Mesendoderm (in vitro differentiated cells): ENCODE measurements at regions not wholly inside any gene's neighbourhood (a gene's known extent, or its start where the extent isn't known, plus 50 kb on each side); places are given as distances from the start of the nearest gene placed in this dataset.

ENCODE experiments used
- DNase-seq: peaks from one replicate; pipeline ENCODE4 v3.0.0; 2013
- H2AK5ac ChIP-seq: 2 replicates; pipeline ENCODE4 v1.6.1; 2013; ENCODE audit warnings: low read length, inconsistent platforms
- H2BK120ac ChIP-seq: 2 replicates; pipeline ENCODE4 v1.6.1; 2013; ENCODE audit warnings: low read depth, mild to moderate bottlenecking, low read length, moderate library complexity, mixed read lengths
- H2BK15ac ChIP-seq: replicated peaks from 2 replicates; pipeline ENCODE4 v1.6.1; 2013; ENCODE audit warnings: low read depth, mild to moderate bottlenecking, moderate library complexity
- H2BK5ac ChIP-seq: 2 replicates; pipeline ENCODE4 v1.6.1; 2013; ENCODE audit warnings: low read length, inconsistent platforms
- H3K18ac ChIP-seq: 2 replicates; pipeline ENCODE4 v1.6.1; 2013; ENCODE audit warnings: mild to moderate bottlenecking, low read length, mixed read lengths
- H3K23ac ChIP-seq: one replicate; pipeline ENCODE4 v1.6.1; 2013; ENCODE audit warnings: low read length
- H3K27ac ChIP-seq: 2 replicates; pipeline ENCODE4 v1.5.1; 2013; ENCODE audit warnings: low read depth, mild to moderate bottlenecking, inconsistent platforms, low read length, moderate library complexity
- H3K27me3 ChIP-seq: 2 replicates; pipeline ENCODE4 v1.6.1; 2013; ENCODE audit warnings: low read length, control low read depth, mild to moderate bottlenecking, inconsistent platforms; ENCODE audit not compliant: insufficient read depth, poor library complexity
- H3K36me3 ChIP-seq: 2 replicates; pipeline ENCODE4 v1.6.1; 2013; ENCODE audit warnings: low read length, inconsistent platforms; ENCODE audit not compliant: control insufficient read depth, insufficient read depth
- H3K4ac ChIP-seq: one replicate; pipeline ENCODE4 v1.6.1; 2013; ENCODE audit warnings: low read depth, mild to moderate bottlenecking, low read length, moderate library complexity
- H3K4me1 ChIP-seq: 2 replicates; pipeline ENCODE4 v1.6.1; 2013; ENCODE audit warnings: low read depth, low read length, inconsistent platforms; ENCODE audit not compliant: control insufficient read depth
- H3K4me2 ChIP-seq: 2 replicates; pipeline ENCODE4 v1.6.1; 2013; ENCODE audit warnings: low read length
- H3K4me3 ChIP-seq: 2 replicates; pipeline ENCODE4 v1.5.1; 2013; ENCODE audit warnings: mild to moderate bottlenecking, low read length
- H3K56ac ChIP-seq: one replicate; pipeline ENCODE4 v1.6.1; 2013; ENCODE audit warnings: low read length
- H3K79me1 ChIP-seq: 2 replicates; pipeline ENCODE4 v1.6.1; 2013; ENCODE audit warnings: low read length, inconsistent platforms
- H3K79me2 ChIP-seq: 2 replicates; pipeline ENCODE4 v1.6.1; 2013; ENCODE audit warnings: mild to moderate bottlenecking, low read length; ENCODE audit not compliant: control insufficient read depth, insufficient read depth
- H3K9ac ChIP-seq: 2 replicates; pipeline ENCODE4 v1.6.1; 2013; ENCODE audit warnings: low read length, inconsistent platforms
- H4K5ac ChIP-seq: one replicate; pipeline ENCODE4 v1.6.1; 2013; ENCODE audit warnings: low read length
- H4K8ac ChIP-seq: one replicate; pipeline ENCODE4 v1.6.1; 2013; ENCODE audit warnings: low read depth, mild to moderate bottlenecking, control low read depth, low read length, moderate library complexity
- whole genome bisulfite sequencing: extraction: QIAGEN DNeasy Blood & Tissue Kit; methylation state at CpG from one replicate; pipeline ENCODE4 v1.1.7; 2013; ENCODE audit warnings: low lambda C conversion rate, missing lambda C conversion rate; ENCODE audit not compliant: insufficient coverage; ENCODE audit errors: extremely low coverage; 5-methylcytosine and 5-hydroxymethylcytosine counted together

- H3K79me1 ChIP-seq, result no peaks in the 10 kb centered on the region
- no peak overlapping the region for H4K5ac ChIP-seq
- H3K27me3 ChIP-seq, result no peaks in the 10 kb centered on the region
- no peak overlapping the region for H3K4me3 ChIP-seq
- H3K79me2 ChIP-seq, result no peaks in the 10 kb centered on the region
- no peak overlapping the region for H3K27ac ChIP-seq
- no peaks in the 10 kb centered on the region for H3K4me1 ChIP-seq
- H3K18ac ChIP-seq, result no peak overlapping the region
- H3K9ac ChIP-seq, result no peak overlapping the region
- no peak overlapping the region for H3K23ac ChIP-seq
- no peak overlapping the region for H2AK5ac ChIP-seq
- H3K36me3 ChIP-seq, result no peaks in the 10 kb centered on the region
- H2BK15ac ChIP-seq, result no peak overlapping the region
- no peak overlapping the region for H3K4ac ChIP-seq
- H4K8ac ChIP-seq, result no peak overlapping the region
- no CpG with 5 or more reads among the region's 15 CpGs for WGBS
- H3K4me2 ChIP-seq, result no peak overlapping the region
- H2BK5ac ChIP-seq, result no peak overlapping the region
- H3K56ac ChIP-seq, result no peak overlapping the region
- no peak overlapping the region for H2BK120ac ChIP-seq
- DNase-seq, result no peak
Measured at GRCh38 chr4:8738471-8738931, 133.1 kb downstream of the HMX1 start.

DNA sequence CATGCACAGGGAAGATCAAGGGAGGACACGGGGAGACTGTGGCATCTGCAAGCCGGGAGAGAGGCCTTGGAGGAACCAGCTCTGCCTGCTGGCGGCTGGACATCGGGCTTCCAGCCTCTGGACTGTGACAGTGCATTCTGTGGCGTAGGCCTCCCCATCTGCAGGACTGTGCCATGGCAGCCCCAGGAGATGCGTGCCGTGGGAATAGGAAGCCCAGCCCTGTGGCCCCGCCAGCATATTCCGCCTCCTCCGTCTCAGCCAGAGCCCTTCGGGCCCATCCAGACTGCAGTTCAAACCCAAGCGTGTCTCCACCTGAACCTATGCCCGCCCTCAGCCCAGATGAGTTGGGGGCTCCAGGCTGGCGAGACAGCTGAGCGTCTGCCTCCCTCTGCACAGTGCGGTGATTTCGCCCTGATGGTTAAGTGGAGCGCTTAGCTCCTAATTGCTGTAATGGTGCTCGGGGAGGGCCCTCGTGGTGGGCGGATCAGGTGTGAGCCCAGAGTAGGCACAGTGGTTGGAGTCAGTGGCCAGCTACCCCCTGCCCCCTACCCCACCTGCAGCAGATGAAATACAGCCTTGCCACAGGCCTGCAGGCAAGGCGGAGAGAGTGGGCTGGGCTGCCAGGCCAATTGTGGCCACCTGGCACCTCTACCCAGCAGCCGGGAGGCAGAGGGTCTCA is 133.9 kb downstream of the HMX1 start:
- no peak overlapping the region for H2BK120ac ChIP-seq
- no peak overlapping the region for H3K9ac ChIP-seq
- H3K4me1 ChIP-seq, result no peaks in the 10 kb centered on the region
- no peaks in the 10 kb centered on the region for H3K36me3 ChIP-seq
- H2AK5ac ChIP-seq, result no peak overlapping the region
- WGBS, result no CpG with 5 or more reads among the region's 23 CpGs
- no peak overlapping the region for H2BK15ac ChIP-seq
- H3K79me2 ChIP-seq, result no peaks in the 10 kb centered on the region
- H3K4me3 ChIP-seq, result no peak overlapping the region
- no peak overlapping the region for H2BK5ac ChIP-seq
- no peak overlapping the region for H3K18ac ChIP-seq
- H3K56ac ChIP-seq, result no peak overlapping the region
- no peak overlapping the region for H3K23ac ChIP-seq
- no peak overlapping the region for H4K5ac ChIP-seq
- no peak for DNase-seq
- no peak overlapping the region for H4K8ac ChIP-seq
- H3K27me3 ChIP-seq, result no peaks in the 10 kb centered on the region
- H3K4me2 ChIP-seq, result no peak overlapping the region
- H3K27ac ChIP-seq, result no peak overlapping the region
- H3K4ac ChIP-seq, result no peak overlapping the region
- no peaks in the 10 kb centered on the region for H3K79me1 ChIP-seq

DNA sequence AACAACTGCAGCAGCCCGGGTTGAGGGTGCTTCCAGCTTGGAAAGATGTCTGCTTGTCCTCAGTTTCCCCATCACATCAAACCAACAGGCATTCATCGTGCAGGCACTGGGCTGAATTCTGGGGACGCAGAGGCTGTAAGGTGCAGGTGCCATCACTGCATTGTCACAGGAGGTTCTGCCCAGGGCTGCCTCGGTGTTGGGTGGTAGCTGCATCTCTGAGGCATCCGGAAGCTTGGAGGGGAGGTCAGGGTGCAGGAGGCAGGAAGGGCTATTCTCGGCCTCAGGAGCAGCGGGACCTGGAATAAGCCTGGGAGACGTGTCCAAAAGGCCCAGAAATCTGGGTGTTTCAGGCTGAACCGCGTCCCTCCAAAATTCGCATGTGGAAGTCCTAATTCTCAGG is 134.6 kb downstream of the HMX1 start:
- H3K79me2 ChIP-seq, result no peaks in the 10 kb centered on the region
- no peak overlapping the region for H3K27ac ChIP-seq
- H3K4me1 ChIP-seq, result no peaks in the 10 kb centered on the region
- no peak for DNase-seq
- no CpG with 5 or more reads among the region's 11 CpGs for WGBS
- H2BK15ac ChIP-seq, result no peak overlapping the region
- H3K56ac ChIP-seq, result no peak overlapping the region
- H3K23ac ChIP-seq, result no peak overlapping the region
- H3K18ac ChIP-seq, result no peak overlapping the region
- no peak overlapping the region for H3K4ac ChIP-seq
- no peaks in the 10 kb centered on the region for H3K79me1 ChIP-seq
- H2BK5ac ChIP-seq, result no peak overlapping the region
- no peak overlapping the region for H2AK5ac ChIP-seq
- H3K4me3 ChIP-seq, result no peak overlapping the region
- H4K5ac ChIP-seq, result no peak overlapping the region
- no peak overlapping the region for H2BK120ac ChIP-seq
- no peaks in the 10 kb centered on the region for H3K27me3 ChIP-seq
- no peak overlapping the region for H4K8ac ChIP-seq
- H3K9ac ChIP-seq, result no peak overlapping the region
- H3K4me2 ChIP-seq, result no peak overlapping the region
- H3K36me3 ChIP-seq, result no peaks in the 10 kb centered on the region

DNA sequence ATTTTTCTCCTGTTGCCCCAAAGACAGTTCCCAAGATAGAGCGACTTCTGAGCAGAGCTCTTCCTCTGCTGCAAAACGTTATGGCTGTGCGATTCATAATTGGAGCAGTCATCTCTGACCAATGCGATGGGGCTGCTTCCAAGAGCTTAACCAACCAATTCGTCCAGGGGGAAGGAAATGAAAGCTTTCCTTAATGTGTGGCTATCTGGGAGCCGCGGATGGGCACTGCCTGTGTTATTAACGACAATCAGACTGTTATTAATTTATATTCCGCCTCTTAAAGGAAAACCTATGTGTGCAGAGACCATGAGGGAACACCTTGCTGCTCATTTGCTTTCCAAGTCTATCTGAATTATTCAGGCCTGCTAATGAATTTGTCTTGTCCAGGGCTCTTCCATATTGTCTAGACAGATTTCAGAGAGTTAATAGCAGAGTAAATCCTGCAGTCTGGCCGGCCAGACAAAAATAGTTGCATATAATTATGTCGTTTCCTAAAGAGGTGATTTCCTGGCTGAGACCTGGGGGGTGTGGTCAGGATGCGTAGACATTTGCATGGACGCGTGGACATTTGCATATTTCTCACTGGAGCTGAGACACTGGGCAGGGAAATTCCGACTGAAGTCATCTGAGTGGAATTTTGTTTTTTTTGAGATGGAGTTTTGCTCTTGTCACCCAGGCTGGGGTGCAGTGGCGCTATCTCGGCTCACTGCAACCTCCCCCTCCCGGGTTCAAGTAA is 135.4 kb downstream of the HMX1 start:
- Histone ChIP-seq H3K79me2 (no peaks in the 10 kb centered on the region), H4K8ac (no peak overlapping the region), H3K4ac (no peak overlapping the region), H3K9ac (no peak overlapping the region), H3K4me1 (no peaks in the 10 kb centered on the region), H3K4me2 (no peak overlapping the region), H3K27me3 (no peaks in the 10 kb centered on the region), H4K5ac (no peak overlapping the region), H3K23ac (no peak overlapping the region), H3K27ac (no peak overlapping the region), H3K18ac (no peak overlapping the region), H3K79me1 (no peaks in the 10 kb centered on the region), H2BK120ac (no peak overlapping the region), H2AK5ac (no peak overlapping the region), H3K56ac (no peak overlapping the region), H3K4me3 (no peak overlapping the region), H2BK5ac (no peak overlapping the region), H2BK15ac (no peak overlapping the region), H3K36me3 (no peaks in the 10 kb centered on the region)
- DNase-seq, result no peak
- WGBS, result no CpG with 5 or more reads among the region's 18 CpGs

DNA sequence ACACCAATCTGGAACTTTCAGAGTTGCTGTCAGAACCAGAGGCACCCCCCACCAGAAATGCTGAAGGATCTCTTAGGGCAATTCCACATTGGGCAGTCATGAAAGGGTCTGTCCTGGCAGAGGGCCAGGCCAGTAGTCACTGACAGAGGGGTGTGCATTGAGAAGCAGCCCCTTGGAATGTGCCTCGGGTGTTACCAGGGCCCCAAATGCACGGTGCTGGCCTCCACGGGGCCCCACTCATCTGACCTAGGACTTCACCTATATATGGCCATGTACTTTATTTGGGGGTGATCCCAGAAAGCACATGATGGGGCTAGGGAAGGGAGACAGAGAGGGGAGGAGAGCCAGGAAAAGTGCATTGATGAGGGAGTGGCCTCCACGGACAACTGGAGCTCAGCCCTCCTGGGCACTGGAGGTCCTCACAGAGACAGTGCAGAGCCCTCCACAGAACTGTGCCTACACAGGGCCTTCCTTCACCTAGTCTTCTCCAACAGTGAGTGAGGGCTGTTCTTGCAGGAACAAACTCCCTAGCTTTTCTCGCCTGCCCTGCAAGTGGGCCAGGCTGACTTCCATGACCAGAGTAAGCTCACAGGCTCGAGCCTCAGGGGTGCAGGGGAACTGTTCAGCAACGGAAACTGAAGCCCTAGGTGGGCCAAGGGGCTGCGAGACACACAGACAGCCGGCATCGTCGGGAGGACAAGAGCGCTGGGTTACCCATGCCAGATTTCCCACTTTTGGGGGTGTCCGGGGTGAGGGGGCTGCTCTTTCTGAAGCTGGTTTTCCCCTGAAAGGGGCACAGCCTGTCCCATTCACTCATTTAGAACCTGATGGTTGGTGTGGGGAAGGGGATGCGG is 136.2 kb downstream of the HMX1 start:
- Histone ChIP-seq H3K4ac (no peak overlapping the region), H3K36me3 (no peaks in the 10 kb centered on the region), H3K4me1 (no peaks in the 10 kb centered on the region), H2AK5ac (no peak overlapping the region), H3K9ac (no peak overlapping the region), H3K27me3 (no peaks in the 10 kb centered on the region), H3K56ac (no peak overlapping the region), H3K23ac (no peak overlapping the region), H2BK5ac (no peak overlapping the region), H3K4me2 (no peak overlapping the region), H3K4me3 (no peak overlapping the region), H4K5ac (no peak overlapping the region), H3K79me1 (no peaks in the 10 kb centered on the region), H3K79me2 (no peaks in the 10 kb centered on the region), H3K27ac (no peak overlapping the region), H2BK15ac (no peak overlapping the region), H3K18ac (no peak overlapping the region), H2BK120ac (no peak overlapping the region), H4K8ac (no peak overlapping the region)
- no CpG with 5 or more reads among the region's 14 CpGs for WGBS
- no peak for DNase-seq
